Left lung (tissue), 4 donors: ENCODE measurements at regions not wholly inside any gene's neighbourhood (a gene's known extent, or its start where the extent isn't known, plus 50 kb on each side); places are given as distances from the start of the nearest gene placed in this dataset.
"Not testable (repeated sequence)": the region's sequence is repeated elsewhere in the genome, so short reads cannot be mapped to it uniquely, and the experiment has no call there.

ENCODE experiments used
- ATAC-seq: fragments of 200-7000 bp; cut with Tn5 transposase; one replicate; pipeline ENCODE4 v1.9.1; 2020; ENCODE audit warnings: moderate library complexity
- DNase-seq, 4 donors: peaks; one replicate each; pipeline ENCODE4 v3.0.0-alpha.2; 2013 to 2020
- H3K27ac ChIP-seq, 2 donors: fragments of 200-600 bp; sonication (generic) in 1 of 2; one replicate each; pipeline versions ENCODE4 v1.5.0 to v1.8.0; 2020 to 2021
- H3K27me3 ChIP-seq, 2 donors: fragments of 200-600 bp; sonication (generic) in 1 of 2; one replicate each; pipeline versions ENCODE4 v1.5.0 to v1.8.0; 2020 to 2021
- H3K36me3 ChIP-seq, 2 donors: fragments of 200-600 bp; sonication (generic) in 1 of 2; one replicate each; pipeline versions ENCODE4 v1.5.0 to v1.8.0; 2020 to 2021
- H3K4me1 ChIP-seq, 2 donors: fragments of 200-600 bp; one replicate each; pipeline ENCODE4 v1.8.0; 2021
- H3K4me3 ChIP-seq, 2 donors: fragments of 200-600 bp; sonication (generic) in 1 of 2; one replicate each; pipeline versions ENCODE4 v1.5.0 to v1.8.0; 2020 to 2021; ENCODE audit warnings: mild to moderate bottlenecking in 1 of 2
- H3K9me3 ChIP-seq, 2 donors: fragments of 200-600 bp; sonication (generic) in 1 of 2; one replicate each; pipeline versions ENCODE4 v1.5.0 to v1.8.0; 2020 to 2021
- intact Hi-C, 2 donors: fragments of 100-400 bp; cut with DNase I; formaldehyde crosslinking; loops; one replicate each; pipeline versions ENCODE4 v1.11.2 to v1.14.2; 2022
- TF ChIP-seq, protein P1 (sequence below), 2 donors: fragments of 200-600 bp; sonication (generic) in 1 of 2; IDR thresholded peaks; one replicate each; pipeline versions ENCODE4 v1.5.0 to v1.8.0; 2021; ENCODE audit warnings: antibody characterized with exemption in 2 of 2
- donor health status: DM: no; HTN: yes; CAD: no.
- donor health status: DM: no; HTN: no; CAD: no.

GRCh38 chr1:228891272-228892034 lies 156.2 kb downstream of the RHOU start:
- H3K4me1 ChIP-seq = no peaks in the 10 kb centered on the region
- H3K27ac ChIP-seq = no peak overlapping the region
- DNase-seq = no peak
- TF ChIP-seq, protein P1, sequence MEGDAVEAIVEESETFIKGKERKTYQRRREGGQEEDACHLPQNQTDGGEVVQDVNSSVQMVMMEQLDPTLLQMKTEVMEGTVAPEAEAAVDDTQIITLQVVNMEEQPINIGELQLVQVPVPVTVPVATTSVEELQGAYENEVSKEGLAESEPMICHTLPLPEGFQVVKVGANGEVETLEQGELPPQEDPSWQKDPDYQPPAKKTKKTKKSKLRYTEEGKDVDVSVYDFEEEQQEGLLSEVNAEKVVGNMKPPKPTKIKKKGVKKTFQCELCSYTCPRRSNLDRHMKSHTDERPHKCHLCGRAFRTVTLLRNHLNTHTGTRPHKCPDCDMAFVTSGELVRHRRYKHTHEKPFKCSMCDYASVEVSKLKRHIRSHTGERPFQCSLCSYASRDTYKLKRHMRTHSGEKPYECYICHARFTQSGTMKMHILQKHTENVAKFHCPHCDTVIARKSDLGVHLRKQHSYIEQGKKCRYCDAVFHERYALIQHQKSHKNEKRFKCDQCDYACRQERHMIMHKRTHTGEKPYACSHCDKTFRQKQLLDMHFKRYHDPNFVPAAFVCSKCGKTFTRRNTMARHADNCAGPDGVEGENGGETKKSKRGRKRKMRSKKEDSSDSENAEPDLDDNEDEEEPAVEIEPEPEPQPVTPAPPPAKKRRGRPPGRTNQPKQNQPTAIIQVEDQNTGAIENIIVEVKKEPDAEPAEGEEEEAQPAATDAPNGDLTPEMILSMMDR (IDR thresholded peaks at IDR 0.05) = no peak
- no peak overlapping the region for H3K4me3 ChIP-seq
- H3K9me3 ChIP-seq = no peaks in the 10 kb centered on the region
- H3K27me3 ChIP-seq = no peaks in the 10 kb centered on the region
- no peaks in the 10 kb centered on the region for H3K36me3 ChIP-seq
- intact Hi-C loops = no loop called here
- no peak for ATAC-seq

DNA sequence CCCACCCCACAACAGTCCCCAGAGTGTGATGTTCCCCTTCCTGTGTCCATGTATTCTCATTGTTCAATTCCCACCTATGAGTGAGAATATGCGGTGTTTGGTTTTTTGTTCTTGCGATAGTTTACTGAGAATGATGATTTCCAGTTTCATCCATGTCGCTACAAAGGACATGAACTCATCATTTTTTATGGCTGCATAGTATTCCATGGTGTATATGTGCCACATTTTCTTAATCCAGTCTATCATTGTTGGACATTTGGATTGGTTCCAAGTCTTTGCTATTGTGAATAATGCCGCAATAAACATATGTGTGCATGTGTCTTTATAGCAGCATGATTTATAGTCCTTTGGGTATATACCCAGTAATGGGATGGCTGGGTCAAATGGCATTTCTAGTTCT lies 156.9 kb downstream of the RHOU start:
- H3K36me3 ChIP-seq, ATAC-seq, H3K4me3 ChIP-seq, DNase-seq, H3K9me3 ChIP-seq, H3K4me1 ChIP-seq, intact Hi-C loops, H3K27ac ChIP-seq, H3K27me3 ChIP-seq: not testable (repeated sequence)

GRCh38 chr1:228894442-228894989 lies 159.2 kb downstream of the RHOU start:
- Histone ChIP-seq H3K9me3 (no peaks in the 10 kb centered on the region), H3K4me3 (no peak overlapping the region), H3K4me1 (peaks cover 0 to 12% of the 10 kb centered on the region in 2 donors), H3K27me3 (no peaks in the 10 kb centered on the region), H3K36me3 (no peaks in the 10 kb centered on the region), H3K27ac (no peak overlapping the region)
- TF ChIP-seq, protein P1 (IDR thresholded peaks at IDR 0.05) = no peak
- intact Hi-C loops = no loop called here
- ATAC-seq (no peak), DNase-seq (no peak)

DNA sequence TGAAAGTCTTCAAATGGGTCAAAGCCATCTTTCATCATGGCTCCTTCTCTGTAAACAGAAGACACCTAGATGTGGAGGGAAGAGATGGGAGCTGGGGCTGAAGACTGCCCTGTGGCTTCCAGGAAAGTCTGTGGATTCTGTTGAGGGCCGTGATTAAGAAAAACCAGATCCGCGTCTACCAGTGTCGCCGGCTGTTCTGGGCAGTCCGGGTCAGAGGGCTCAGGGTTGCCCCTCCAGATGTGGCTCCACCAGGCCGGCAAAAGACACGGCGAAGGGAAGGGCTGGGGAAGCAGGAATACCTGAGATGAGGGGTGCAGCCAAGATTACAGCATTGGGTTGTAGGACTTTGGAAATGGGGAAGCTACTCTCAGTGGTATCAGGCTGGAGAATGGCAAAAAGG lies 162.6 kb downstream of the RHOU start:
- Histone ChIP-seq H3K27ac (no peak overlapping the region), H3K9me3 (no peaks in the 10 kb centered on the region), H3K4me1 (peaks cover 2 to 15% of the 10 kb centered on the region in 2 donors), H3K36me3 (no peaks in the 10 kb centered on the region), H3K4me3 (no peak overlapping the region), H3K27me3 (no peaks in the 10 kb centered on the region)
- intact Hi-C loops = no loop called here
- DNase-seq = no peak
- TF ChIP-seq, protein P1 (IDR thresholded peaks at IDR 0.05) = no peak
- no peak for ATAC-seq

- ATAC-seq = peak; percentile 46
- Histone ChIP-seq H3K4me1 (peaks cover 6 to 20% of the 10 kb centered on the region in 2 donors), H3K36me3 (no peaks in the 10 kb centered on the region), H3K4me3 (no peak overlapping the region), H3K27me3 (no peaks in the 10 kb centered on the region), H3K9me3 (no peaks in the 10 kb centered on the region), H3K27ac (no peak overlapping the region)
- intact Hi-C loops = no loop called here
- TF ChIP-seq, protein P1 (IDR thresholded peaks at IDR 0.05) = no peak
- DNase-seq = peak in 1 of 4 donors; percentile 33
Observed at GRCh38 chr1:228898582-228898992, 163.3 kb downstream of the RHOU start.
